Thymus (tissue), 11 donors: ENCODE measurements at regions not wholly inside any gene's neighbourhood (a gene's known extent, or its start where the extent isn't known, plus 50 kb on each side); places are given as distances from the start of the nearest gene placed in this dataset.

ENCODE experiments used
- DNase-seq, 9 donors: peaks; one replicate each; pipeline ENCODE4 v3.0.0-alpha.2; 2013; ENCODE audit warnings: low spot score in 9 of 9, low read depth in 6 of 9, missing footprints in 1 of 9
- H3K27ac ChIP-seq, 2 donors: one replicate each; pipeline ENCODE4 v1.5.1; 2013; ENCODE audit warnings: control low read depth in 1 of 2, low read depth in 1 of 2, low read length in 1 of 2, mild to moderate bottlenecking in 1 of 2, moderate library complexity in 1 of 2
- H3K27me3 ChIP-seq, 2 donors: one replicate each; pipeline ENCODE4 v1.5.1; 2013; ENCODE audit warnings: low read length in 1 of 2; ENCODE audit not compliant: control insufficient read depth in 2 of 2, insufficient read depth in 1 of 2
- H3K36me3 ChIP-seq, 2 donors: one replicate each; pipeline ENCODE4 v1.5.1; 2013; ENCODE audit warnings: low read length in 1 of 2, mild to moderate bottlenecking in 1 of 2, moderate library complexity in 1 of 2; ENCODE audit not compliant: control insufficient read depth in 2 of 2, insufficient read depth in 2 of 2
- H3K4me1 ChIP-seq, 2 donors: one replicate each; pipeline ENCODE4 v1.5.1; 2013; ENCODE audit warnings: low read length in 2 of 2; ENCODE audit not compliant: control insufficient read depth in 2 of 2, insufficient read depth in 2 of 2
- H3K4me3 ChIP-seq, 2 donors: one replicate each; pipeline ENCODE4 v1.5.1; 2013; ENCODE audit warnings: low read length in 2 of 2, control low read depth in 1 of 2, mild to moderate bottlenecking in 1 of 2
- H3K9me3 ChIP-seq, 2 donors: one replicate each; pipeline ENCODE4 v1.5.1; 2013; ENCODE audit warnings: low read length in 1 of 2, mild to moderate bottlenecking in 1 of 2; ENCODE audit not compliant: control insufficient read depth in 2 of 2, insufficient read depth in 1 of 2
- WGBS: extraction: QIAGEN DNeasy Blood & Tissue Kit; methylation state at CpG from one replicate; pipeline ENCODE4 v1.1.7; 2013; 5-methylcytosine and 5-hydroxymethylcytosine counted together
- donor health status: healthy.

GRCh38 chr2:236675051-236675450 lies 105.4 kb downstream of the ACKR3 start:
- H3K36me3 ChIP-seq, result no peaks in the 10 kb centered on the region
- no peak overlapping the region for H3K4me3 ChIP-seq
- H3K4me1 ChIP-seq, result peaks cover 0 to 2% of the 10 kb centered on the region in 2 donors
- peaks cover 0 to 4% of the 10 kb centered on the region in 2 donors for H3K27me3 ChIP-seq
- DNase-seq, result no peak
- no peak overlapping the region for H3K27ac ChIP-seq
- no peaks in the 10 kb centered on the region for H3K9me3 ChIP-seq
- 89% methylated on average over 4 of the region's 4 CpGs for WGBS

DNA sequence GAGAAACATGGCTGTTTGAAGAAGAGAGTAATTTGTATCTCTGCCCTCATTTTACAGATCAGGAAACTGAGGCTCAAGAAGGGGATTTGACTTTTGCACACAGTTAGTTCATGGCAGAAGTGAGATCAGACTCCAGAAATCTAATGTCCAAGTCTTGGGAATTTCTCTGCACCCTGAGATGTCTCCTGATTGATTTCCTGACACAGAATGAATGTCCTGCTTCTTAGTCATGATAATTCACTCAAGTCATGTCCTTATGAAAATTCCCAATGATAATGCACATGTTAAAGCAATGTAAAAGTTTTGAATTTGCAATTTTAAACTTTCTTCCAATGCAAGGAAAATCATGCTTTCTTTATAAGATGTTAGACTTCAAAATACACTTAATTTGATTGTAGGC lies 105.9 kb downstream of the ACKR3 start:
- peaks cover 0 to 4% of the 10 kb centered on the region in 2 donors for H3K27me3 ChIP-seq
- no peak overlapping the region for H3K27ac ChIP-seq
- H3K9me3 ChIP-seq, result no peaks in the 10 kb centered on the region
- H3K4me1 ChIP-seq, result peaks cover 0 to 2% of the 10 kb centered on the region in 2 donors
- no peaks in the 10 kb centered on the region for H3K36me3 ChIP-seq
- H3K4me3 ChIP-seq, result no peak overlapping the region
- DNase-seq, result no peak

DNA sequence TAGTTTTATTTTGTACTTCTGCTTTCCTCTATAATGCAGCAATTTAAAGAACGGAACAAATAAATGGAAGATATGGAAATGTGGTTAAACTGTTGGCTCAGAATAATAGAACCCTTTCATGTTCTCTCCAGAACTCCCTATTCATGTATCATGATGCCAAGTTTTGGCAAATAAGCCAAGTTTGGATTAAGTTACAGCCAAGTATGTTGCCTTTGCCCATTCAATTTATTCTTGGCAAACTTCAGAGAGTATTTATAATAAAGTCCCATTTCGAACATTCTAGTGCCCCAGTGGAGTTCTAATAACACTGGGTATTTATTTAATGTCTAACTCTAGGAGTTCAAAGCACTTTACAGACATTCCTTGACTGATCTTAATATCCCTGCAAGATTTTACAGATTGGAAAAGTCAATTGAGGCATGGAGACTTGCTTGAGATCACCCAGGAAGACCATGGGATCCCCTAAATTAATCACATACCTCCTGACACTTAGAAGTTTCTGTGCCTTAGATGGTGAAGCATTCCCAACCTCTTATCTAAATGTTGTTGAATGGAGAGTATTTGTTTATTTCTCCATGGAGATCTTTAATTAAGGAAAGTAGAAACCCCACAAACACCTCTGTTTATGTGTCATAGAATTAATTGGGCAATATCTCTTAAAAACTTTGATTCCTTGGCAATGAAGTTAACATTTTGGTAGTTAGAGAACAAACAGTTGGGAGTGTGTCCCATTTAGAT lies 106.7 kb downstream of the ACKR3 start:
- H3K27ac ChIP-seq, result no peak overlapping the region
- H3K9me3 ChIP-seq, result no peaks in the 10 kb centered on the region
- peaks cover 0 to 4% of the 10 kb centered on the region in 2 donors for H3K27me3 ChIP-seq
- H3K4me3 ChIP-seq, result no peak overlapping the region
- peaks cover 0 to 2% of the 10 kb centered on the region in 2 donors for H3K4me1 ChIP-seq
- 80% methylated on average over 2 of the region's 2 CpGs for WGBS
- H3K36me3 ChIP-seq, result no peaks in the 10 kb centered on the region
- DNase-seq, result no peak

GRCh38 chr2:236677368-236677767 lies 107.7 kb downstream of the ACKR3 start:
- no peak overlapping the region for H3K4me3 ChIP-seq
- H3K36me3 ChIP-seq, result no peaks in the 10 kb centered on the region
- WGBS, result 87% methylated on average over 8 of the region's 8 CpGs
- H3K4me1 ChIP-seq, result peaks cover 0 to 2% of the 10 kb centered on the region in 2 donors
- peaks cover 0 to 4% of the 10 kb centered on the region in 2 donors for H3K27me3 ChIP-seq
- no peak for DNase-seq
- no peaks in the 10 kb centered on the region for H3K9me3 ChIP-seq
- H3K27ac ChIP-seq, result no peak overlapping the region

DNA sequence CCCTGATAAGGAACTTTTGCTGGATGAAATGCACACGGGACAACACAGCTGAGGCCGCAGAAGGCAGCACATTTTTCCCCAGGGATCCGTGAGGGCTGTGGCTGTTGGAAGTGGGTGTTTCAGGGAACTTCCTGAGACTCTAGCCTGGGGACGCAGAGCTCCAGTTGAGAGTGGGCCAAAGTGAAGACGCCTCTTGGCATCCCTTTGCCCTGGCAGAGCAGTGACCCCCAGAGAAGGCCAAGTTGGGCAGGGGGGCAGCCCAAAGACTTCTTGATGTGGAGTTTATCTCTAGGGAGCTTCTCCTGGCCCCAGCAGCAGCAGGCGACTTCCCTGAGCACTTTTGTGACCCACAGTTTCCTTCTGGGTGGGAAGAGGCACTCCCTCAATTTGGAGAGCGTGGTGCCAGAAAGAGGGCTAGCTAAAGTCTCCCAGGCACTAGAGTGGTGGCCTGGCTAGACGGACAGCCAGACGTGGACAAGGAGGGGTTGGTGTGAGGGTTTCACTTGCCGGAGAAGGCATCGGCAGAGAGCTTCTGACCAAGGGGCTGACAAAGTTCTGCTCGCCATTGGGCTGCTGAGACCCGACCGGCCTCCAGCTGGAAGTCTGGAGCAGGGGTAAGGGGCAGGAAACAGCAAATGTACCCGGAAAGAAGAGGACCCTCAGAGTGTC lies 108.8 kb downstream of the ACKR3 start:
- peaks cover 0 to 4% of the 10 kb centered on the region in 2 donors for H3K27me3 ChIP-seq
- 82% methylated on average over 15 of the region's 15 CpGs for WGBS
- no peaks in the 10 kb centered on the region for H3K36me3 ChIP-seq
- H3K9me3 ChIP-seq, result no peaks in the 10 kb centered on the region
- H3K27ac ChIP-seq, result no peak overlapping the region
- DNase-seq, result no peak
- H3K4me1 ChIP-seq, result peaks cover 0 to 2% of the 10 kb centered on the region in 2 donors
- no peak overlapping the region for H3K4me3 ChIP-seq

DNA sequence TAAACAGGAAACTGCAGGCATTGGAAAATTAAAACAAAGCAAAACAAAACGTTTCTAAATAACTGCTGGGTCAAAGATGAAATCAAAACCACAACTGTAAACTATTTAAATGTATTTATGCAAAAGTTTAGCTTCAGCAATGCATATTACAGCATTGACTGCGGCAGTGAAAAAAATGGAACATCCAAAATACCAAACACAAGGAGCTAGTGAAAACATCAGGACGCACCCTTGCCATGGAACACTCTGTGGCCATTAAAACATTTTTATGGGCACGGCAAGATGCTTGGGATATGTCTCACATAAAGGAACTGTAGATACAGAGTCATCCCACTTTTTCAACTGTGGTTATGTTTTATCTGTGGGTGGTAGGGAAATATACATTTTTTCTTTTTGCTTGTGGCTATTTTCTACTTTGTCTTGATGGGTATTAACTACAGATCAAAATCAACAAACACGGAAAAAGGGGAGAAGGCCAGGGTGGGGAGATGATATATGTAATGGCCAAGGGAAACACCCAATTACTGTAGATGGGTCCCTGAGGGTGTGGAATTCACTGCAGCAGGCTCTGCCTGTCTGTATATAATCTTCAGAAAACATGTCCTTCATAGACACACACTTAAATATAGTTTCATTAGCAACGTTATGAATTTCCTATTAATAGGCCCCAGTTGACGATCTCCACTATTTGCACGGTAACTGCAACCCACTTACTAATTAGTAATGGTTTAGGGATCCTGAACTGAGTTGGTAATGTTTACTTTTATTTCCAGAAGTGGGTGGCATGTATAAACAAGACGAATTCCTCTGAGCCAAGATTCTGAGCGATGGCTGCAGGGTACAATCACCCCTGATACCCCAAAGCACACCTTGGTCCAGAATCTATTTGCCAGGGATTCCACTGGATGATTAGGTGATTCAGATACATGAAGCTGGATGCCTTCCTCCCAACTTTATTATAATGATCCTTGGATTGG lies 110.5 kb downstream of the ACKR3 start:
- Histone ChIP-seq H3K36me3 (no peaks in the 10 kb centered on the region), H3K27ac (no peak overlapping the region), H3K27me3 (peaks cover 0 to 4% of the 10 kb centered on the region in 2 donors), H3K4me3 (no peak overlapping the region), H3K9me3 (no peaks in the 10 kb centered on the region), H3K4me1 (no peaks in the 10 kb centered on the region)
- DNase-seq, result no peak
- 90% methylated on average over 10 of the region's 10 CpGs for WGBS

GRCh38 chr2:236682651-236683422 lies 113.2 kb downstream of the ACKR3 start:
- Histone ChIP-seq H3K27ac (no peak overlapping the region), H3K9me3 (no peaks in the 10 kb centered on the region), H3K4me1 (no peaks in the 10 kb centered on the region), H3K4me3 (no peak overlapping the region), H3K27me3 (peaks cover 0 to 4% of the 10 kb centered on the region in 2 donors), H3K36me3 (no peaks in the 10 kb centered on the region)
- DNase-seq, result no peak
- WGBS, result 91% methylated on average over 12 of the region's 12 CpGs

DNA sequence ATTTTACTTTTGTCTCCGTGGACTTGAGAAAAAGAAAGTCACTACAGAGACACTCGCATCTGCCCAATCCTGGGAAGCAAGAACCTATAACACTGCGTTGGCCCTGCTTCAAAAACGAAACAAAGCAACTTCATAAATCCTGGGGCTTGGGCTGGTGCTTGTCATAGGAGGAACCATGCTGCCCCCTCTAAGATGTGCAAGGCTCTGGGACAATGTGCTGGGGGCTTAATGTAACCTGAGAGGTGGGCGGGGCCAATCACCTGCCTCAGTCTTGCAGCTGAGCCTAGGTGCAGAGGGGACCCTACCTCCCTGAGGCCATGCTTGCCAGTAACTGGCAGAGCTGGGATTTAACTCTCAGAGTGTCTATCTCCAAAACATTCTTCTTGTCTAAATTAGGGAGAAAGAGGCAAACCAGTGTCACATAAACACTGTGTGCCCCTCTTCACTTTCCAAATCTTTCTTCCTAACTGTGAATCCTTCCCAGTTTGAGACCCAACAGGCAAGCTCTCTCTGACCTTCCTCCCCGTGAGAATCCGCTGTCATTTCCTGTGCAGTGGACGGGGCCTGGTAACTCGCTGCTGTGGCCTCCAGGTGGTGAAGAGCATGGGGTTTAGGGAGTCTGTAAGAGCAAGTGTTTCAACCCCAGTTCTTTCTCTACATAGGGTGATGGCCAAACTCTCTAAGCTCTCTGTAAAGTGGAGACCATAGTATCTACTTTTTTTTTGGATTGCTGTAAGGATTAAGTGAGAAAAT lies 115.1 kb downstream of the ACKR3 start:
- peaks cover 0 to 6% of the 10 kb centered on the region in 2 donors for H3K27me3 ChIP-seq
- no peak overlapping the region for H3K4me3 ChIP-seq
- DNase-seq, result no peak
- no peaks in the 10 kb centered on the region for H3K4me1 ChIP-seq
- 79% methylated on average over 9 of the region's 9 CpGs for WGBS
- no peaks in the 10 kb centered on the region for H3K9me3 ChIP-seq
- no peaks in the 10 kb centered on the region for H3K36me3 ChIP-seq
- no peak overlapping the region for H3K27ac ChIP-seq
